ENCODE measurements at regions not wholly inside any gene's neighbourhood (a gene's known extent, or its start where the extent isn't known, plus 50 kb on each side); places are given as distances from the start of the nearest gene placed in this dataset.

DNA sequence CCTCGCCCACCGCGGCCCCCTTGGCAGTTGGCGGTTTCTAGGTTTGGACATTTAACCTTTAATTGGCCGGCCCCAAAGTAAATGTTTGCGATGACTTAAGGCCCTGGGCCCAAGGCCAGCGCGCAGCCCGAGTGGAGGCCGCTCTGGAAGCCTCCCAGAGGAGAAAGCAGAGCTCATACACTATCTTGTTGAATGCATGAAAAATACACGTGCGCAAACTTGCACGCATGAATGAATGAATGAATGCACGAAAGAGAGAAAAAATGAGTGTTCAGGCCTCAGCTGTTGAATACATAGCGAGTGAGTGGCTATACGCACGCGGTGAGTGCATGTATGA, 279.3 kb upstream of the USP9Y start:
- H3K4me3 ChIP-seq (ENCODE audit: low read depth, poor library complexity, severe bottlenecking): no peak overlapping the region
- TF ChIP-seq, protein P1, sequence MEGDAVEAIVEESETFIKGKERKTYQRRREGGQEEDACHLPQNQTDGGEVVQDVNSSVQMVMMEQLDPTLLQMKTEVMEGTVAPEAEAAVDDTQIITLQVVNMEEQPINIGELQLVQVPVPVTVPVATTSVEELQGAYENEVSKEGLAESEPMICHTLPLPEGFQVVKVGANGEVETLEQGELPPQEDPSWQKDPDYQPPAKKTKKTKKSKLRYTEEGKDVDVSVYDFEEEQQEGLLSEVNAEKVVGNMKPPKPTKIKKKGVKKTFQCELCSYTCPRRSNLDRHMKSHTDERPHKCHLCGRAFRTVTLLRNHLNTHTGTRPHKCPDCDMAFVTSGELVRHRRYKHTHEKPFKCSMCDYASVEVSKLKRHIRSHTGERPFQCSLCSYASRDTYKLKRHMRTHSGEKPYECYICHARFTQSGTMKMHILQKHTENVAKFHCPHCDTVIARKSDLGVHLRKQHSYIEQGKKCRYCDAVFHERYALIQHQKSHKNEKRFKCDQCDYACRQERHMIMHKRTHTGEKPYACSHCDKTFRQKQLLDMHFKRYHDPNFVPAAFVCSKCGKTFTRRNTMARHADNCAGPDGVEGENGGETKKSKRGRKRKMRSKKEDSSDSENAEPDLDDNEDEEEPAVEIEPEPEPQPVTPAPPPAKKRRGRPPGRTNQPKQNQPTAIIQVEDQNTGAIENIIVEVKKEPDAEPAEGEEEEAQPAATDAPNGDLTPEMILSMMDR (IDR thresholded peaks at IDR 0.05): no peak
- no peak for TF ChIP-seq POLR2A (IDR thresholded peaks at IDR 0.05)
- WGBS, 2 donors: 60% methylated on average over 14 of the region's 18 CpGs; no CpG with 5 or more reads in 1 of the 2 donors
- intact Hi-C loops (cut with DNase I; ENCODE audit: low total_unique reads): no loop called here
- no peak for DNase-seq (ENCODE audit: low spot score in 2 of 2)

DNA sequence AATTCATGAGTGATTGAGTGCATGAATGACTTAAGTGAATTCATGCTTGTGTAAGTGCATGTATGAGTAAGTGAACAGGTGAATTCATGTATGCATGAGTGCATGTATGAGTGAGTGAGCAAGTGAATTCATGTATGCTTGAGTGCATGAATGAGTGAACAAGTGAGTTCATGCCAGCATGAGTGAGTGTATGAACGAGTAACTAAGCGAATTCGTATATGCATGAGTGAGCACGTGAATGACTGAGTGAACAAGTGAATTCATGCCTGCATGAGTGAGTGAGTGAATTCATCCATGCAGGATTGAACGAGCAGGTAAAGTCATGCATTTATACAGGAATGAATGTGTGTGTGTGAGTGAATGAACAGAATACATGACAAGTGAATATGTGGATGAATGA, 278.5 kb upstream of the USP9Y start:
- DNase-seq (ENCODE audit: low spot score in 2 of 2): no peak
- TF ChIP-seq, protein P1 (IDR thresholded peaks at IDR 0.05): no peak
- TF ChIP-seq POLR2A (IDR thresholded peaks at IDR 0.05): no peak
- intact Hi-C loops (cut with DNase I; ENCODE audit: low total_unique reads): no loop called here

DNA sequence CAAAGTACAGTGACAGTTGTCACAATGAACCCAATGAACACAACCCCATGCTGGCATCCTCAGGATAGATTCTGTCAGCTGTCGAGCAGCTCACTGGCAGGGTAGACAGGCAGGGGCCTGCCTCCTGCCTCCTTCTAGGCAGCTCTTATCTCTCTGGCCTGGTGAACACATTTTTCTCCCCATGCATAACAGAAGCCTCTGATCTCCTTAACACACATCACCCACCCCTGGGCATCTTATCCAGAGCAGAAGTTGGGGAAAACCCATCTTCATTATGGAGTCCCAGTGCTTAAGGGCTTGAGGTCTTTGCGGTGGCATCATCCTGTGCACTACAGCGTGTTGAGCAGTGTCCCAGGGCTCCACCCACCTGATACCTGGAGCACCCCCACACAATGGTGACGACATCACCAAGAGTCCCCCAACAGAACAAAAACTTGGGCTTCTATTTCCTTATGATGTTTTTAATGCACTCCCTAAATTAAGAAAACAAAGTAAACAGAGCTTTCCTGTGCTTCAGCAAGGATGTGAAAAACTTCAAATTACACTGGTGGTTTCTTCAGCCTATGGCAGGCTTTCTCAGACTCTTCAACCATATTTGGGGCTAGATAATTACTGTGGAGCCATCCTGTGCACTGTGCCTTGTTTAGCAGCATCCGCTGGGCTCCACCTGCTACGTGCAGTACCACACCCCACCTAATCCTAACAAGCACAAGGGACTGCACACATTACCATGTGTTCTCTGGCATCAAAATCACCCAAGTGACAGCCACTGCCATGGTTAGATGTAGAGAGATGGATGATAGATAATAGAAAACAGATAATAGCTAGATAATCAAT, 277.4 kb upstream of the USP9Y start:
- DNase-seq (ENCODE audit: low spot score in 2 of 2): no peak
- TF ChIP-seq, protein P1 (IDR thresholded peaks at IDR 0.05): no peak
- no peak for TF ChIP-seq POLR2A (IDR thresholded peaks at IDR 0.05)
- intact Hi-C loops (cut with DNase I; ENCODE audit: low total_unique reads): no loop called here
- 59% methylated on average over 5 of the region's 6 CpGs; no CpG with 5 or more reads in 1 of the 2 donors for WGBS, 2 donors
- H3K4me3 ChIP-seq (ENCODE audit: low read depth, poor library complexity, severe bottlenecking): no peak overlapping the region

More for the DNA sequence above, 278.5 kb upstream of the USP9Y start:
- WGBS, 2 donors: 41% methylated on average over 5 of the region's 5 CpGs; no CpG with 5 or more reads in 1 of the 2 donors
- no peak overlapping the region for H3K4me3 ChIP-seq (ENCODE audit: low read depth, poor library complexity, severe bottlenecking)

DNA sequence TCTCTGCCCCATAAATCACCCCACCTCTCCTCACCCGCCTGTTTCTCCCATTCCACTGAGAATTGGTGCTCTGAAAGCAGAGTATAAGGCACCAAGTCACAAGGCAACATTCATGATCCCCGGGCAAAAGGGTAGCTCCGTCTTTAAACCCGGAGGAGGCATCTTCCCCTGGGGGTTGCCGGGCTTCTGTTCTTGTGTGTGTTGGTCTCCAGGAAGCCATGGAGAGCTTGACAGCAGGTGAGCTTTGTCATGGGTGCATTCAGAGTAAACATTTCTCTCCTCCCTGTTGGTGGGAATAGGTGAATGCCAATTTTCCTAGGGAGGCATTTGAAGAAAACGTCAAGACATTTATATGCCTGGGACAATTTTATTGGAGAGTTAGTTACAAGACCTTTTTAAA, 275.5 kb upstream of the USP9Y start:
- no peak for DNase-seq (ENCODE audit: low spot score in 2 of 2)
- H3K4me3 ChIP-seq (ENCODE audit: low read depth, poor library complexity, severe bottlenecking): no peak overlapping the region
- TF ChIP-seq, protein P1 (IDR thresholded peaks at IDR 0.05): no peak
- TF ChIP-seq POLR2A (IDR thresholded peaks at IDR 0.05): no peak
- WGBS, 2 donors: 52% methylated on average over 6 of the region's 6 CpGs; no CpG with 5 or more reads in 1 of the 2 donors
- intact Hi-C loops (cut with DNase I; ENCODE audit: low total_unique reads): no loop called here

DNA sequence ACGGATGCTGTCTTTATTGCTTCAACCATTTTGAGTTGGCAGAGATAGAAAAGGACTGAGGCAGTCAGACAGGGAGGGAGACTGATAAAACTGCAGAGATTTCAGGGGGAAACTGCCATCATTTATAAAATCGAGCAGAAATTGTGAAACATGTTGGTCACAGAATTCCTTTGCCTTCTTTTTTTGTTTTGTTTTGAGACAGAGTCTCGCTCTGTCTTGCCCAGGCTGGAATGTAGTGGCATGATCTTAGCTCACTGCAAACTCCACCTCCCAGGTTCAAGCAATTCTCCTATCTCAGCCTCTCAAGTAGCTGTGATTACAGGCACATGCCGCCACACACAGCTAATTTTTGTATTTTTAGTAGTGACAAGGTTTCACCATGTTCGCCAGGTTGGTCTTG, 273.7 kb upstream of the USP9Y start:
- 86% methylated on average over 5 of the region's 5 CpGs; no CpG with 5 or more reads in 1 of the 2 donors for WGBS, 2 donors
- TF ChIP-seq, protein P1 (IDR thresholded peaks at IDR 0.05): no peak
- no peak for TF ChIP-seq POLR2A (IDR thresholded peaks at IDR 0.05)
- intact Hi-C loops (cut with DNase I; ENCODE audit: low total_unique reads): no loop called here
- DNase-seq (ENCODE audit: low spot score in 2 of 2): no peak
- no peak overlapping the region for H3K4me3 ChIP-seq (ENCODE audit: low read depth, poor library complexity, severe bottlenecking)
